Fibroblast of the aortic adventitia (primary cell): ENCODE measurements at regions not wholly inside any gene's neighbourhood (a gene's known extent, or its start where the extent isn't known, plus 50 kb on each side); places are given as distances from the start of the nearest gene placed in this dataset.
"Not testable (repeated sequence)": the region's sequence is repeated elsewhere in the genome, so short reads cannot be mapped to it uniquely, and the experiment has no call there.

ENCODE experiments used
- DNase-seq: peaks from one replicate; pipeline ENCODE4 v3.0.0-alpha.2; 2010; ENCODE audit warnings: low read depth
- H3K4me3 ChIP-seq: 2 replicates; pipeline ENCODE4 v1.5.1; 2011; ENCODE audit warnings: low read depth, mild to moderate bottlenecking, control low read depth, low read length, moderate library complexity
- TF ChIP-seq, protein P1 (sequence below): IDR thresholded peaks from 2 replicates; pipeline ENCODE4 v1.5.1; 2011; ENCODE audit warnings: mild to moderate bottlenecking, low read length, control low read depth, inconsistent platforms; ENCODE audit not compliant: insufficient read depth

DNA sequence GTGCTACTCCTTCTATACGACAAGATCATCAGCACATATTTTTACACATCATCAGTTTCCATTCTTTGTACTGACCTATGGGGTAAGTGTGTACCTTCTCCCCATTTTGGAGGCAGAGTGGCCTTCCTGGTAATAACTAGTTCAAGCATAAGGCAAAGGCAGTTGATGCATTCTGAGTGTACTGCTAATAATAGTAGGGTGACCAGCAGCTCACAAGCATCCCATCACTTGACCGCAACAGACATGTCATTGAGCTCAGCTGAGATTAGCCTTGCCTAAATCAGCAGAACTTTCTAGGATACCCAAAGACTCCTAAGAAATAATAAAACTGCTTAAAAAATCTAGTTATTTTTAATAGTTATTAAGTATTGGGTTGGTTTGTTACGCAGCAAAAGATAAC, 329.8 kb upstream of the FRG2C start:
- TF ChIP-seq, protein P1, sequence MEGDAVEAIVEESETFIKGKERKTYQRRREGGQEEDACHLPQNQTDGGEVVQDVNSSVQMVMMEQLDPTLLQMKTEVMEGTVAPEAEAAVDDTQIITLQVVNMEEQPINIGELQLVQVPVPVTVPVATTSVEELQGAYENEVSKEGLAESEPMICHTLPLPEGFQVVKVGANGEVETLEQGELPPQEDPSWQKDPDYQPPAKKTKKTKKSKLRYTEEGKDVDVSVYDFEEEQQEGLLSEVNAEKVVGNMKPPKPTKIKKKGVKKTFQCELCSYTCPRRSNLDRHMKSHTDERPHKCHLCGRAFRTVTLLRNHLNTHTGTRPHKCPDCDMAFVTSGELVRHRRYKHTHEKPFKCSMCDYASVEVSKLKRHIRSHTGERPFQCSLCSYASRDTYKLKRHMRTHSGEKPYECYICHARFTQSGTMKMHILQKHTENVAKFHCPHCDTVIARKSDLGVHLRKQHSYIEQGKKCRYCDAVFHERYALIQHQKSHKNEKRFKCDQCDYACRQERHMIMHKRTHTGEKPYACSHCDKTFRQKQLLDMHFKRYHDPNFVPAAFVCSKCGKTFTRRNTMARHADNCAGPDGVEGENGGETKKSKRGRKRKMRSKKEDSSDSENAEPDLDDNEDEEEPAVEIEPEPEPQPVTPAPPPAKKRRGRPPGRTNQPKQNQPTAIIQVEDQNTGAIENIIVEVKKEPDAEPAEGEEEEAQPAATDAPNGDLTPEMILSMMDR: no peak
- no peak for DNase-seq

DNA sequence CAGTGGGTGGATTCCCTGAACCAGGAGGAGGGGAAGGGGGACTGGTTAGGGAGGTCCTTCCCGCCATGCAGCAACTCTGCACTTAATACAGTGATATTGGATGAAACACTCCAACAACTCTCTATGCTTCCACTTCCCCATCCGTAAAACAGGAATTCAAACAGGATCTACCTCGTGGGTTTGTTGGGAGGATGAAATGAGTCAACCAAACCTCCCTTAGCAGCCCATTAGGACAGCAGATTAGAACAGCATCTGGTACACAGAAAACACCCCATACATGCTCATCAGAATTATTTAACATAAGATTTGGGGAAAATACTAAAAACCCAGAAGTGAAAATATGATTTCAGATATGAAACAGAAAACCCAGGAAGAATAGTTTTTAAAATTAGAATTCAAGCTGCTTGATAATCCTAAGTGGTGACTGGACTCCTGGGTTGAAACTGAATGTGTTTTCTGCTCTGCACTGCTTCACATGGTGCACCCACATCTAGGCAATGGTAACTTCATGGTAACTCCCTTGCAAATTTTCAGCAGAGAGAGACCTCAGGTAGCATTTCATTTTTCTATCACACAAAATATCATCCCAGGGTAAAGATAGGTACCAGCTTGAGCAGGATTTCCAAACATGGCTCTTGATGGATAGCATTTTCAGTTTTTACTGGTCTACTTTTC, 326.8 kb upstream of the FRG2C start:
- no peak overlapping the region for H3K4me3 ChIP-seq
- TF ChIP-seq, protein P1: no peak
- no peak for DNase-seq

More for the DNA sequence above, 329.8 kb upstream of the FRG2C start:
- no peak overlapping the region for H3K4me3 ChIP-seq

DNA sequence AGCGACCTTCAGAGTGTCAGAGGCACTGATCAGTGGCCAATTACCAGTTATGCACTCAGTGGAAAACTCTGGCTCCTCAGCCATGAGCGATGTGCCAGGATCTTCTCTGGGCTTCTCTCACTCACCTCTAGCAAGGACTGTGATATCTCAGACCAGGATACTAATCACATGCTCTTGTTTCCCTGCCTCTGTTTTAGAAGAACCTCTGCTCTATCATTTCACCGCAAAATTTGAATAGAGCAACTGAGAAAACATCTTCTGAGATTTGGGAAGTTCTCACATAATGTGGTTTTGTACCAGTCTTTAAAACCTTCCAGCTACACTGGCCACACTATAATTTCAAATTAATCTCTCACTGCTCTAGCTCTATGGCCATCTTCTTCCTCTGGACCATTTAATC, 325.8 kb upstream of the FRG2C start:
- no peak overlapping the region for H3K4me3 ChIP-seq
- TF ChIP-seq, protein P1: no peak
- no peak for DNase-seq

DNA sequence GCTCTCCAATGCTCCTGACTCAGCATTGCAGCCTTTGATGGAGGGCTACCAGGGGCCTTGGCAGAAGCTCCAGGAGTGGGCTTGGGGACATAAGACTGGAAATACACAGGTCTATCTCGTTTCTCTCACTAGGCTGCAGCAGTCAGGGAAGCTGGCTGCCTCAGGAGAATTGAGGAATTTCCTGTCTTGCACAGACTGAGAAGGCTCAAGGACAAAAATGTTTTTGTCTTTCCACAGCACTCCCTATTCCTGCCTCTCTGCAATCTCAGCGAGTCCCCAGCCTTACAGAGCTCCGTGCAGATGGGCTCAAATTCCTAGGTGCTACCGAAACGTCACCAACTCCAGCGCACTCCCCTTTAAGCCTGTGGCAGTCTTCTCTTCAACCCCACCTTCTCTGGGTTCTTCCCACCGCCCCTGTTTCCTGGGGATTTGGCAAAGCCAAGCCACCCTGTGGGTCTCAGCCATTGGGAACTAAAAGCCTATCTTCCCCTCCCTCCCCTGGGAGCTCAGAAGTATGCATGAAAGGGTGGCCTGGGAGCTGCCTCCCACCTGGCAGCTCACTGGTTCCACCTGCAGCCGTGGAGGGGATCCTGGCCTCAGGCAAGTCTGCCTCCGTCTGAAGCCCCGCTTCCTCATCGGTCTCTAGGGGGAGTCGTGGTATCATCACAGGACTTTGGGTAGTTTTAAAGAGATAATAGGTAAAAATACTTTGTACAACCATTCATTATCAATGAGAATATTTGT, 322.6 kb upstream of the FRG2C start:
- DNase-seq: no peak
- H3K4me3 ChIP-seq: no peak overlapping the region
- TF ChIP-seq, protein P1: no peak

DNA sequence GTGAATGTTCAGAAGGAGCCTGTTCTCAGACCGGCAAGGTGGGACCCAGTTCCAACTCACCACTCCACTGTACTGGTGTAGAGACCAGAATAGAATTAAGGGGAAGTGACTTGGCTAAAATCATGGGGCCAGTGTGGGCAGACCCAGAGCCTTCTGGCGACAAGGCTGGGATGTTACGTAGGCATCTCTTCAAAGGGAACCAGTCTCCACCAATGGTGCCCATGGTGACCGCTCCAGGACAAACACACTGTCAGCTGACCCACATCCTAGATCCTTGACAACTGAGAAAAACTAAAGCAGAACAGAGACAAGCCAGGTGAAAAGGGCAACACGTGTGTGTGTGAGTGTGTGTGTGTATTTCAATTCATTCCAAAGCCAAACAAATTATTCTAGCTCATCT, 321.7 kb upstream of the FRG2C start:
- DNase-seq: no peak
- H3K4me3 ChIP-seq: no peak overlapping the region
- TF ChIP-seq, protein P1: no peak

DNA sequence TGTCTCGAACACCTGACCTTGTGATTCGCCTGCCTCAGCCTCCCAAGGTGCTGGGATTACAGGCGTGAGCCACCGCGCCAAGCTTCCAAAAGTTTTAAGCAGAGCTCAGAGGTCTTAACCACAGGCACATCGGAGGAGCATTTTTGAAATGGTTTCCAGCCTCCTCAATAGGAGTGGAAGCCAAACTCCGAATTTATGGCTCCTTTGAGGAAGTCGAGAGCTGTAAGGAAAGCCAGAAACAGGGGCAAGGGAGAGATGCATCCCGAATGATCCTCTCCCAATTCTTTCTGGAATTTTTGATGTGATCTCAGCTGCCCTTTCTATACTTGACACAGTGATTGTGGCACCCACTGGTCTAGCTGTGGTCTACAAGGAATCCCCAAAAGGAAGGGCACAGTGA, 313.6 kb upstream of the FRG2C start:
- not testable (repeated sequence) for H3K4me3 ChIP-seq, DNase-seq

DNA sequence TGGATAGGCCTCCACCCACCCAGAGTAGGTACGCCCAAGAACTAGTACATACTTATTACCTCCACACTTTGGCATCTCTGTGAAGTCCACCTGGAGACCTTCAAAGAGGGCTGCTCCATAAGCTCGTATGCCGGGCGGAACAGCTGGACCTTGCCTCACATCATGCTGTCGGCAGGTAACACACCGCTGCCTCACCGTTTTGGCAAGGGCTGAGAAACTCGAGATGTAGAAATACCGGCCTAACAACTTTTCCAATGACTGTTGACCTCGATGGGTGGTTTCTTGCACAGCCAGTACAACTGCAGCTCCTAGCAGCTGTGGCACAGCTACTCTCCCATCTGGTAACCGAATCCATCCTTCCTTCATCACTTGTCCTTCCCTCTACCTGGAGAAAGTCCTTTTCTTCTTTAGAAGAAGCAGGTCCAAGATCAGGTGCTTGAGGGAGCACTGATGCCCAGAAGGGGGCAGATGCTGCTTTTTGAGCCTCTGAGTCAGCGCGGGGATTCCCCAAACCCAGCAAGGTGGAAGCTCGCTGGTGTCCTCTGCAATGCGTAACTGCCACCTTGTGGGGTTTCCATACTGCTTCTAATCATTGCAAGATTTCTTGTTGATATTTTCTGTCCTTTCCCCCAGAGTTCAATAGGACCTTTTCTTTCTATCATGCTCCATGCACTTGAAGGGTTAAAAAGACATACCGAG, 301.9 kb upstream of the FRG2C start:
- H3K4me3 ChIP-seq, DNase-seq: not testable (repeated sequence)

DNA sequence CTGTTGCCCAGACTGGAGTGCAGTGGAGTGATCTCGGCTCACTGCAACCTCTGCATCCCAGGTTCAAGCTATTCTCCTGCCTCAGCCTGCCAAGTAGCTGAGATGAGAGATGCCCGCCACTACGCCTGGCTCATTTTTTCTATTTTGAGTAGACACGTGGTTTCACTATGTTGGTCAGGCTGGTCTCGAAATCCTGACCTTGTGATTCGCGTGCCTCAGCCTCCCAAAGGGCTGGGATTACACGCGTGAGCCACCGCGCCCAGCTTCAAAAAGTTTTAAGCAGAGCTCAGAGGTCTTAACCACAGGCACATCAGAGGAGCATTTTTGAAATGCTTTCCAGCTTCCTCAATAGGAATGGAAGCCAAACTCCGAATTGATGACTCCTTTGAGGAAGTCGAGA, 291.2 kb upstream of the FRG2C start:
- peak; percentile 49 for DNase-seq

DNA sequence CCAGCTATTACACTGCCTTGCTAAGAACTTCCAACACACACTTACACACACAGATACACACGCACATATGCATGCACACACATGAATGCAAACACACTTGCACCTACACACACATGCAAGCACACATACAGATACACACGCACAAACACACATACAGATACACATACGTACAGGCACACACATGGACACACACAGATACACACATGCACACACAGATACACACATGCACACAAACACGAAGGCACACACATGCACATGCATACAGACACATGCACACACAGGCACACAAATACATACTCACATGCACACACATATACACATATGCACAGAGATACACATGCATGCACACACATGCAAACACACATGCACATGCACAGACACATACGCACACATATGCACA, 284.3 kb upstream of the FRG2C start:
- H3K4me3 ChIP-seq, DNase-seq: not testable (repeated sequence)

More for the DNA sequence above, 291.2 kb upstream of the FRG2C start:
- H3K4me3 ChIP-seq: not testable (repeated sequence)
